Prostate gland (tissue), 2 donors: ENCODE measurements at regions not wholly inside any gene's neighbourhood (a gene's known extent, or its start where the extent isn't known, plus 50 kb on each side); places are given as distances from the start of the nearest gene placed in this dataset.

ENCODE experiments used
- DNase-seq: peaks from one replicate; pipeline ENCODE4 v3.0.0-alpha.2; 2019; ENCODE audit warnings: low spot score
- H3K27ac ChIP-seq, 2 donors: fragments of 200-600 bp; sonication (generic); 2 replicates each; pipeline ENCODE4 v1.5.1; 2017 to 2019
- H3K27me3 ChIP-seq: fragments of 200-600 bp; sonication (generic); replicated peaks from 2 replicates; pipeline ENCODE4 v1.5.1; 2019; ENCODE audit not compliant: insufficient read depth
- H3K36me3 ChIP-seq, 2 donors: fragments of 200-600 bp; sonication (generic); 1 replicate in 1 of 2; 2 replicates in 1 of 2; pipeline versions ENCODE4 v1.5.1 to v1.8.1; 2017 to 2019
- H3K4me1 ChIP-seq: fragments of 200-600 bp; sonication (generic); replicated peaks from 2 replicates; pipeline ENCODE4 v1.5.1; 2019
- H3K4me3 ChIP-seq, 2 donors: fragments of 200-600 bp; sonication (generic); 2 replicates each; pipeline ENCODE4 v1.5.1; 2017 to 2019
- H3K9me3 ChIP-seq: fragments of 200-600 bp; sonication (generic); 2 replicates; pipeline ENCODE4 v1.5.1; 2017
- CTCF ChIP-seq, 4 experiments: fragments of 200-600 bp in 2 of 4; fragments of 450-650 bp in 2 of 4; sonication (generic) in 2 of 4; IDR thresholded peaks; 1 replicate in 3 of 4; 2 replicates in 1 of 4; pipeline ENCODE4 v1.5.1; 2016 to 2019; ENCODE audit warnings: antibody characterized with exemption in 4 of 4, mild to moderate bottlenecking in 2 of 4, moderate library complexity in 2 of 4
- POLR2A ChIP-seq: fragments of 450-650 bp; IDR thresholded peaks from one replicate; pipeline ENCODE4 v1.6.1; 2016; ENCODE audit warnings: antibody characterized with exemption, mild to moderate bottlenecking
- POLR2AphosphoS5 ChIP-seq: sonication (generic); formaldehyde crosslinking; IDR thresholded peaks from one replicate; pipeline ENCODE4 v1.6.1; 2017; ENCODE audit warnings: antibody characterized with exemption
- WGBS: methylation state at CpG from one replicate; pipeline ENCODE4 v1.1.5; 2018; 5-methylcytosine and 5-hydroxymethylcytosine counted together
- intact Hi-C: fragments of 100-400 bp; cut with DNase I; formaldehyde crosslinking; loops from one replicate; pipeline ENCODE4 v1.14.2; 2022

- Histone ChIP-seq H3K4me1 (no peaks in the 10 kb centered on the region), H3K27ac (no peak overlapping the region), H3K27me3 (no peaks in the 10 kb centered on the region), H3K4me3 (no peak overlapping the region), H3K9me3 (no peaks in the 10 kb centered on the region), H3K36me3 (no peaks in the 10 kb centered on the region)
- DNase-seq, result no peak
- intact Hi-C loops, result no loop called here
- TF ChIP-seq CTCF (IDR thresholded peaks at IDR 0.05) (no peak), POLR2AphosphoS5 (no peak), POLR2A (no peak)
Measured at GRCh38 chr3:104685492-104685891, 681.2 kb upstream of the ALCAM start.

GRCh38 chr3:104687362-104687761 is 679.3 kb upstream of the ALCAM start:
- H3K4me1 ChIP-seq, result no peaks in the 10 kb centered on the region
- H3K27me3 ChIP-seq, result no peaks in the 10 kb centered on the region
- DNase-seq, result no peak
- intact Hi-C loops, result no loop called here
- no peak overlapping the region for H3K27ac ChIP-seq
- H3K4me3 ChIP-seq, result no peak overlapping the region
- no peaks in the 10 kb centered on the region for H3K9me3 ChIP-seq
- no peaks in the 10 kb centered on the region for H3K36me3 ChIP-seq
- TF ChIP-seq CTCF (IDR thresholded peaks at IDR 0.05), result no peak
- no peak for TF ChIP-seq POLR2AphosphoS5
- TF ChIP-seq POLR2A, result no peak
- 96% methylated on average over 11 of the region's 11 CpGs for WGBS

GRCh38 chr3:104696470-104696869 is 670.2 kb upstream of the ALCAM start:
- no peak for DNase-seq
- Histone ChIP-seq H3K27me3 (no peaks in the 10 kb centered on the region), H3K4me1 (no peaks in the 10 kb centered on the region), H3K36me3 (no peaks in the 10 kb centered on the region), H3K4me3 (no peak overlapping the region), H3K9me3 (no peaks in the 10 kb centered on the region), H3K27ac (no peak overlapping the region)
- WGBS, result 79% methylated on average over 8 of the region's 8 CpGs
- TF ChIP-seq CTCF (IDR thresholded peaks at IDR 0.05) (no peak), POLR2AphosphoS5 (no peak), POLR2A (no peak)
- intact Hi-C loops, result no loop called here

- Histone ChIP-seq H3K36me3 (no peaks in the 10 kb centered on the region), H3K9me3 (no peaks in the 10 kb centered on the region), H3K4me3 (no peak overlapping the region), H3K27ac (no peak overlapping the region), H3K4me1 (no peaks in the 10 kb centered on the region), H3K27me3 (no peaks in the 10 kb centered on the region)
- WGBS, result 62% methylated on average over 6 of the region's 6 CpGs
- intact Hi-C loops, result no loop called here
- DNase-seq, result no peak
- TF ChIP-seq POLR2A (no peak), POLR2AphosphoS5 (no peak), CTCF (IDR thresholded peaks at IDR 0.05) (no peak)
Measured at GRCh38 chr3:104711406-104711805, 655.3 kb upstream of the ALCAM start.

- Histone ChIP-seq H3K27ac (no peak overlapping the region), H3K36me3 (no peaks in the 10 kb centered on the region), H3K9me3 (no peaks in the 10 kb centered on the region), H3K27me3 (no peaks in the 10 kb centered on the region), H3K4me3 (no peak overlapping the region), H3K4me1 (no peaks in the 10 kb centered on the region)
- WGBS, result 91% methylated on average over 1 of the region's 1 CpG
- intact Hi-C loops, result no loop called here
- TF ChIP-seq CTCF (IDR thresholded peaks at IDR 0.05) (no peak), POLR2A (no peak), POLR2AphosphoS5 (no peak)
- no peak for DNase-seq
Measured at GRCh38 chr3:104715972-104716371, 650.7 kb upstream of the ALCAM start.
